OCI-LY3 (cell line): ENCODE measurements at regions not wholly inside any gene's neighbourhood (a gene's known extent, or its start where the extent isn't known, plus 50 kb on each side); places are given as distances from the start of the nearest gene placed in this dataset.

Experiments
- CTCF ChIP-seq: fragments of 200-600, 300-600 bp; sonication (generic); IDR thresholded peaks from 2 replicates; pipeline ENCODE4 v1.5.1; 2014; ENCODE audit warnings: antibody characterized with exemption, low read length, low read depth
- EZH2phosphoT487 ChIP-seq: fragments of 200-600 bp; shearing (Covaris generic); IDR thresholded peaks from 2 replicates; pipeline ENCODE4 v1.6.1; 2018; ENCODE audit warnings: antibody characterized with exemption, mixed run types, low read depth

- TF ChIP-seq EZH2phosphoT487 (no peak), CTCF (no peak)
Measured at GRCh38 chr4:180148737-180149136, 2094.5 kb upstream of the TENM3 start.
